Ovary (tissue), 3 donors: ENCODE measurements at regions not wholly inside any gene's neighbourhood (a gene's known extent, or its start where the extent isn't known, plus 50 kb on each side); places are given as distances from the start of the nearest gene placed in this dataset.

Source experiments
- CTCF ChIP-seq, 3 donors: fragments of 450-650 bp in 2 of 3; fragments of 200-600 bp in 1 of 3; IDR thresholded peaks; one replicate each; pipeline versions ENCODE4 v1.5.1 to v1.8.0; 2016 to 2022; ENCODE audit warnings: antibody characterized with exemption in 3 of 3, mild to moderate bottlenecking in 1 of 3
- POLR2A ChIP-seq: fragments of 450-650 bp; IDR thresholded peaks from one replicate; pipeline ENCODE4 v1.6.1; 2017; ENCODE audit warnings: antibody characterized with exemption, mild to moderate bottlenecking, moderate library complexity
- donor health status: DM: no; HTN: no; CAD: no.

DNA sequence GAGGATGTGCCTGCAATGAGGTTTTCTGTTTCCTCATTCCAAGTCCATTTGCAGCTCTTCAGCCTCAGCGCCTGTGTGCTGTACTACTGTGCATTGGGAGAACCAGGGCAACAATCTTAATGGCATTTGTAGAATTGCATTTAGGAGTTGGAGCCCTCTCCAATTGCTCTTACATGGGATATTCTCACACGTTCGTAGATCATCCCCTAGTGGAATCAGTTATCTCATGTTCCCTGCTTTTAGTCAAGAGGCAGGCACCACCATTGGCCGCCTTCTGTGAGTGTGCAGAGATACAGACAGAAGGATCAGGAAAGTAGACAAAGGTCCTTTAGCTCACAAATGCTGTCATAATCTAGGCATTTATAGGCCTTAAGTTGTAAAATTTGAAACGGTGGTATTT is 84.2 kb upstream of the RGS17 start:
- TF ChIP-seq CTCF (IDR thresholded peaks at IDR 0.05) = no peak
- no peak for TF ChIP-seq POLR2A
